LNCAP (cell line): ENCODE measurements at regions not wholly inside any gene's neighbourhood (a gene's known extent, or its start where the extent isn't known, plus 50 kb on each side); places are given as distances from the start of the nearest gene placed in this dataset.

ENCODE experiments used
- CTCF ChIP-seq: fragments of 450-650 bp; IDR thresholded peaks from 2 replicates; pipeline ENCODE4 v1.5.1; 2017; ENCODE audit warnings: mild to moderate bottlenecking

GRCh38 chr5:118705959-118706667 lies 282.2 kb downstream of the DTWD2 start:
- no peak for TF ChIP-seq CTCF

GRCh38 chr5:118703241-118703640 lies 285.1 kb downstream of the DTWD2 start:
- no peak for TF ChIP-seq CTCF

GRCh38 chr5:118701791-118702190 lies 286.6 kb downstream of the DTWD2 start:
- no peak for TF ChIP-seq CTCF

- no peak for TF ChIP-seq CTCF
Measured at GRCh38 chr5:118700510-118700909, 287.8 kb downstream of the DTWD2 start.

GRCh38 chr5:118698774-118699173 lies 289.6 kb downstream of the DTWD2 start:
- peak; percentile 14; the same call in 1 of the 2 replicates for TF ChIP-seq CTCF

GRCh38 chr5:118696076-118696475 lies 292.3 kb downstream of the DTWD2 start:
- no peak for TF ChIP-seq CTCF

- TF ChIP-seq CTCF, result no peak
Measured at GRCh38 chr5:118692811-118693342, 295.5 kb downstream of the DTWD2 start.
